BE2C (cell line): ENCODE measurements at regions not wholly inside any gene's neighbourhood (a gene's known extent, or its start where the extent isn't known, plus 50 kb on each side); places are given as distances from the start of the nearest gene placed in this dataset.

ENCODE experiments used
- DNase-seq: peaks from one replicate; pipeline ENCODE4 v3.0.0-alpha.2; 2020
- H3K27me3 ChIP-seq: fragments of 250-450 bp; sonication (Bioruptor Pico); 2 replicates; pipeline ENCODE4 v1.5.1; 2020; ENCODE audit warnings: mild to moderate bottlenecking
- H3K36me3 ChIP-seq: fragments of 250-450 bp; sonication (Bioruptor Pico); 2 replicates; pipeline ENCODE4 v1.5.1; 2020; ENCODE audit warnings: mild to moderate bottlenecking
- H3K4me1 ChIP-seq: fragments of 250-450 bp; sonication (Bioruptor Pico); 2 replicates; pipeline ENCODE4 v1.5.1; 2020
- H3K4me3 ChIP-seq: 2 replicates; pipeline ENCODE4 v1.5.1; 2011; ENCODE audit warnings: low read depth, low read length
- H3K9me3 ChIP-seq: fragments of 250-450 bp; sonication (Bioruptor Pico); 2 replicates; pipeline ENCODE4 v1.5.1; 2020
- CTCF ChIP-seq: IDR thresholded peaks from 2 replicates; pipeline ENCODE4 v1.5.1; 2012; ENCODE audit warnings: mild to moderate bottlenecking, low read depth, low read length

DNA sequence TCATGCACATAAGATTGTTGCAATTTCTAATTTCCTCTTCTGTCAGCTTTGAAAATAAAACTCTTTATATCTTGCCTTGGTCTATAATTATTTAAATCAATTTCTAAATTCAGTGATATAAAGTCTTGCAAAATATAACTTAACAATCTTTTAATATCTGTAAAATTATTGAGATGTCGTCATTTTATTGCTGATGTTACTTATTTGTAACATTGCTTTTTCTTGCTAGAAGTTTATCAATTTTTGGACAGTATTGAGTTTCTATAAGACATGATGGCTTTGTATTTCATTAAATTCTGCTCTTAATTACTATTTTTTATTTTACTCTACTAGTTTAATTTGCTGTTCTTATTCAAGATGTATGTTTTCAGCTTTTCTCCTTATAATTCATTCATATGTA lies 1036.5 kb downstream of the TMEM182 start:
- Histone ChIP-seq H3K4me3 (no peak overlapping the region), H3K9me3 (no peaks in the 10 kb centered on the region), H3K36me3 (no peaks in the 10 kb centered on the region), H3K4me1 (no peaks in the 10 kb centered on the region), H3K27me3 (no peaks in the 10 kb centered on the region)
- TF ChIP-seq CTCF = no peak
- DNase-seq = no peak

DNA sequence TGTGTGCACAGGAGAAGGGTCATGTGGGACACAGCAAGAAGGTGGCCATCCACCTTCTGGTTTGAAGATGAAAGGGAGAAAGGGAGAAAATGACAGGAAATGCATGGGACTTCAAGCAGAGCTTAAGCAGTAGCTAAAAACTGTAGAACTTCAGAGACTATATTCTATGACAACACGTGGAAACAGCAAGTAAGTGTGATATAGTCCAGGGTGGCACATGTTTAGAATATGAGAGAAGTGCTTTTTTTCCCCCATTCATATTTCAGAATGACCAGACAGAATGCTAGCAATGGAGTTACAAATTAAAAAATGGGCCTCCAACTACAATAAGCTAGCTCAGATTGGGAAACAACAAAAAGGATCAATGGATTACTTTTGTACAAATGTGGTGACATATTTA lies 1042.2 kb downstream of the TMEM182 start:
- H3K4me3 ChIP-seq = no peak overlapping the region
- no peaks in the 10 kb centered on the region for H3K4me1 ChIP-seq
- no peak for DNase-seq
- no peaks in the 10 kb centered on the region for H3K36me3 ChIP-seq
- H3K27me3 ChIP-seq = no peaks in the 10 kb centered on the region
- H3K9me3 ChIP-seq = no peaks in the 10 kb centered on the region
- no peak for TF ChIP-seq CTCF

DNA sequence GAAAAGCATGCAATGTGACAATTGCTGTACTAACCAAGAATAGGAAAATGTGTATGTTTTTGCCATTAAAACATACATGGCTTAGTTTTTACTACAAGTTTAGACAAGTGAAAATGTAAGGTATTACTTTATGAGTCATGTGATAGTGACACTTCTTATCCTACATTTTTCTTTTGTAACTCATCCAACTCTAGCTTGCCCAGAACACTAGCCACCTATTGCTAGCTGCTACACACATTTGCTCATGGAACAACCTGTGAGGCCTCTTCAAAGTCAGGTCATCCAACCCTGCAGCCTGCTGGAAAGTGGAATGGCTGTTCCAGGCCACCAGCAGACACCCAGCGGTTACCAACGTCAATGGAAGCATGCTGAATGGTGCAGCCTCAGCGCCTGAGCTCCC lies 1043.9 kb downstream of the TMEM182 start:
- TF ChIP-seq CTCF = no peak
- no peaks in the 10 kb centered on the region for H3K27me3 ChIP-seq
- no peaks in the 10 kb centered on the region for H3K36me3 ChIP-seq
- no peak overlapping the region for H3K4me3 ChIP-seq
- H3K4me1 ChIP-seq = no peaks in the 10 kb centered on the region
- H3K9me3 ChIP-seq = no peaks in the 10 kb centered on the region
- no peak for DNase-seq

DNA sequence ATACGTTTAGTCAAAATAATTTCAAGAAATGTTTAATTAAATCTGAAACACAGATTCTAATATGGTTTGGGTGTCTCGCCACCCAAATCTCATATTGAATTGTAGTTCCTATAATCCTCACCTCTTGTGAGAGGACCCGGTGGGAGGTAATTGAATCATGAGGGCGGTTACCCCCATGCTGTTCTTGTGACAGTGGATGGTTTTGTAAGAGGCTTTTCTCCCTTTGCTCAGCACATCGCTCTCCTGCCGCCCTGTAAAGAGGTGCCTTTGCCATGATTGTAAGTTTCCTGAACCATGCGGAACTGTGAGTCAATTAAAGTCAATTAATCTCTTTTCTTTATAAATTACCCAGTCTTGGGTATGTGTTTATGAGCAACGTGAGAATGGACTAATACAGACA lies 1045.1 kb upstream of the POU3F3 start:
- no peaks in the 10 kb centered on the region for H3K9me3 ChIP-seq
- TF ChIP-seq CTCF = no peak
- no peak overlapping the region for H3K4me3 ChIP-seq
- H3K36me3 ChIP-seq = no peaks in the 10 kb centered on the region
- H3K4me1 ChIP-seq = no peaks in the 10 kb centered on the region
- no peak for DNase-seq
- no peaks in the 10 kb centered on the region for H3K27me3 ChIP-seq

GRCh38 chr2:103809415-103809814 lies 1044.5 kb upstream of the POU3F3 start:
- Histone ChIP-seq H3K9me3 (no peaks in the 10 kb centered on the region), H3K27me3 (no peaks in the 10 kb centered on the region), H3K4me3 (no peak overlapping the region), H3K4me1 (no peaks in the 10 kb centered on the region), H3K36me3 (no peaks in the 10 kb centered on the region)
- TF ChIP-seq CTCF = no peak
- no peak for DNase-seq

DNA sequence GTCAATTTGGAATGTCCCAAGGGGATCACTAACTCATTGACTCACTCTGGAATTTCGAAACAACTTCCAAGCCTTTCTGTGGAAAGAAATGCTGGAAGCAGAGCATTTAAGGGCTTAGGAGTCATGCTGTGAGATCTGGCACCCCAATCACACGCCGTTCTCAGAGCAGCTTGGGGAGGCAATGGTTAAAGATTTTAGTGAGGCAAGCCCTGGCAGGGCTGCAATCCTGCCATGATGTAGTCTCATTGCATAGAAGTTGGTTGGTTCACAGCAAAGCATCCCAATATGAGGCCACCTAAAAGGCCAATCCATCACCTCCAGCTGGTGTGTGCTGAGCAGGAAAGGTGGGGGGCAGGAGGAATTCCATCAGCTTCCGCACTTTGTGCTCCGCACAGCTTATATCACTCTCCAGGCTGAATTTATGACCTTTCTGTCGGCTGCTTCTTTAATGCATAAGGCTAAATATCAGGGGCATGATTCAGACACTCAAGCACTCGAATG lies 1043.9 kb upstream of the POU3F3 start:
- no peaks in the 10 kb centered on the region for H3K9me3 ChIP-seq
- no peaks in the 10 kb centered on the region for H3K27me3 ChIP-seq
- TF ChIP-seq CTCF = no peak
- H3K4me1 ChIP-seq = no peaks in the 10 kb centered on the region
- no peak overlapping the region for H3K4me3 ChIP-seq
- H3K36me3 ChIP-seq = no peaks in the 10 kb centered on the region
- no peak for DNase-seq
